ENCODE measurements at regions not wholly inside any gene's neighbourhood (a gene's known extent, or its start where the extent isn't known, plus 50 kb on each side); places are given as distances from the start of the nearest gene placed in this dataset.
"Not testable (repeated sequence)": the region's sequence is repeated elsewhere in the genome, so short reads cannot be mapped to it uniquely, and the experiment has no call there.

DNA sequence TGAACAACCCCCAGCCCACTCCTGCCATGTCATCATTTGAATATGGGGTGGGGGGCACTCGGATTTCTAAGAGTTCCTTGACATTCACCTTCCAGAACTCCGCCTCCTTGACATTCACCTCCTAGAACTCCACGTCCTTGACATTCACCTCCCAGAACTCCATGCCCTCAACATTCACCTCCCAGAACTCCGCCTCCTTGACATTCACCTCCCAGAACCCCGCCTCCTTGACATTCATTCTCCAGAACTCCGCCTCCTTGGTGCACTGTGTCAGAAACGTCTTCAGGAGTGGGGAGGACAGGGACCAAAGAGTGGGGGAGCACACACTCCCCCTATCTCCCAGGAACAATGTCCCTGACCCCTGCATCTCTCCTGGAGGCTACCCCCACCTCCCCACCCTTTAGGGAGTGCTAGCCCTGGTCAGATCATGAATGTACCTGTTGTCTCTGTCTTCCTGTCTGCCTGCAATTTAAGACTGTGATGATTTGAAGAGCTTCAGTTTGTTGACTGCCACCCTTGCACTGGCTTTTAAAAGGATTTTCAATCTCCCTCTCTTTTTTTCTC lies 110.1 kb downstream of the NPTX2 start:
- no peak for DNase-seq (ENCODE audit: low read depth in 2 of 2)

GRCh38 chr7:98728555-98728954 lies 111.5 kb downstream of the NPTX2 start:
- DNase-seq (ENCODE audit: low read depth in 2 of 2): no peak

DNA sequence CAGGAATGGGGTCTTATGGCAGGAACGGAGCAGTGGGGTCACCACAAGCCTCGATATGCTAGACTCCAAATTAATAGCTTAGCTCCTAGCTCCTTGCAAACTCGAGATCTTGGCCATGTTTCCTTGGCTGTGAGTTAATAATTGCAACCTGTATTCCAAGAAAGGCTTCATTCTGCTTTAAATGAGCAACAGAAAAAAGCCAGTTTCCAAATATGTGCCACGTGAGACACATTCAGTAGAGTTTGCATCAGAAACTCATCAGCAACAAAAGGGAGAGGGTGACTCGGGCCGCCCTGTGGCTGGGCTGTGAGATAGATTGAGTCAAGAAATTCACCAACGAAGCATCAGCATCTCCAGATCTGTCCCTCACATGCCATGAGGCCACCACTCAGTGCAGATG lies 112.0 kb downstream of the NPTX2 start:
- DNase-seq (ENCODE audit: low read depth in 2 of 2): no peak

- no peak for DNase-seq (ENCODE audit: low read depth in 2 of 2)
Measured at GRCh38 chr7:98730326-98730725, 113.2 kb downstream of the NPTX2 start.

GRCh38 chr7:98731651-98732050 lies 114.6 kb downstream of the NPTX2 start:
- no peak for DNase-seq (ENCODE audit: low read depth in 2 of 2)

DNA sequence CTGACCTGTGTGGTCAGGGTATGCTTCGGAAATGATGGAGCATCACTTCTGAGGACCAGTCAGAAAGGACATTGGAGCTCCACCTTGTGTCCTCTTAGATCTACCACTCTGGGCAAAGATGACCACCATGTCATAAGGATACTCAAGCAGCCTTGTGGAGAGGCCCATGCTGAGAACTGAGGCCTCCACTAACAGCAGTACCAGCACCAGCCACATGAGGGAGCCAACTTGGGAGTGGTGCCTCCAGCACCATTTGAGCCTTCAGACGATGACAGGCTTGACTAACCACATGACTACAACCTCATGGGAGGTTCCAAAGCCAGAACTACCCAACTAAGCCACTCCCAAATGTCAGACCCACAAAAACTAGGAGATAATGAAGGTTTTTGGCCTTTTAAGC lies 116.0 kb downstream of the NPTX2 start:
- DNase-seq (ENCODE audit: low read depth in 2 of 2): no peak

GRCh38 chr7:98735801-98736200 lies 118.7 kb downstream of the NPTX2 start:
- no peak for DNase-seq (ENCODE audit: low read depth in 2 of 2)

DNA sequence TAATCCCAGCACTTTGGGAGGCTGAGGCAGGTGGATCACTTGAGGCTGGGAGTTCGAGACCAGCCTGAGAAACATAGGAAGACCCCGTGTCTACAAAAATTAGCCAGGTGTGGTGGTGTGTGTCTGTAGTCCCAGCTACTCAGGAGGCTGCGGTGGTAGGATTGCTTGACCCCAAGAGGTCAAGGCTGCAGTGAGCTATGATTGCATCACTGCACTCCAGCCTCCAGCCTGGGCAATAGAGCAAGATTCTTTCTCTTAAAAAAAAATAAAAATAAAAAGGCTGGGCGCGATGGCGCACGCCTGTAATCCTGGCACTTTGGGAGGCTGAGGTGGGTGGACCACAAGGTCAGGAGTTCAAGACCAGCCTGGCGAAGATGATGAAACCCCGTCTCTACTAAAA lies 119.4 kb downstream of the NPTX2 start:
- DNase-seq (ENCODE audit: low read depth in 2 of 2): not testable (repeated sequence)

DNA sequence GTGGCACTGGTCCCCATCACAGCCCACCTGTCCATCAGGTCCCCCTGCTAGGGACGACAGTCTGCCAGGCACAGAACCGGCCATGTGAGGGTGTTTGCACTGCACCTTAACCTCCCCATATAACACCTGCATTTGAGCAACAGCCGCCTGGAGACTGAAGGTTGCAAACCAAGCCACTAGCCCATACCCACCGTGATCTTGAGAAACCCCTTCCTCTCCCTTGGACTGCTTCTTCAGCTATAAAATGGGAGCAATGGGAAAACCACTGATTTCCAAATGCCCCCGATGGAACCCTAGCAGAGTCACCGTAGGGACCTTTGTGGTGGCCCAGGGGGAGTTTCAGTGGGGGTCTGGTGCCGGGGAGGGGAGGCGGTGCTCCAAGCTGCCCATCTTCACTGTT lies 120.1 kb downstream of the NPTX2 start:
- DNase-seq (ENCODE audit: low read depth in 2 of 2): no peak

GRCh38 chr7:98740643-98741042 lies 123.6 kb downstream of the NPTX2 start:
- no peak for DNase-seq (ENCODE audit: low read depth in 2 of 2)

GRCh38 chr7:98745722-98746318 lies 124.0 kb downstream of the TMEM130 start:
- DNase-seq (ENCODE audit: low read depth in 2 of 2): peak; percentile 29 to 34

DNA sequence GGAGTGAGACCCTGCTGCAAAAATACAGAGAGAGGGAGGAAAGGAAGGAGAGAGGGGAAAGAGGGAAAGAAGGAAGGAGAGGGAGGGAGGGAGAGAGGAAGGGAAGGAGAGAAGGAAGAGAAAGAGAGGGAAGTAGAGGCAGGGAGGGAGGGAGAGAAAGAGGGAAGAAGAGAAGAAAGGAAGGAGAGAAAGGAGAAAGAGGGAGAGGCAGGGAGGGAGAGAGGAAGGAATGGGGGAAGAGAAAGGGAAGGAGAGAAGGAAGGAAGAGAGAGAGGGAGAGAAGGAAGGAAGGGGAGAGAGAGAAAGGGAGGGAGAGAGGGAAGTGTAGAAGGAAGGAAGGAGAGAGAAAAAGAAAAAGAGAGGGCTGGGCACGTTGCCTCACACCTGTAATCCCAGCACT lies 121.7 kb downstream of the TMEM130 start:
- DNase-seq (ENCODE audit: low read depth in 2 of 2): no peak

DNA sequence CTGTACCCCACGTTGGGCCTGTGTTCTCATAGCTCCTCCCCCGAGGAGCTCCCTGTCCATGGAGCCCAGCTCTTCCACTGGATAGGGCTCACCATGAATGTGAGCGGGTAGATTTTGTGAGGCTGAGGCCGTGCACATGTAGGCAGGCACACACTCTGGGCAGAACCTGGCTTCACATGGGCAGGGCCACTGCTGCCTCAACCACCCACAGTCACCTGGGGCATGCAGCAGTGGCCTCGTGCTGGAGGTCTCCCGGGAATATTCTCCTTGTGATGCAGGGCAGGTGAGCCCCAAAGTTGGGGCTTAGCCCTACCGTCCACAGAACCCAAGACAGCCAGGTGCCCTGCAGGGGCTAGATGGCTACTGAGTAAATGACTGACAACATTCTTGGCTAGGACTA lies 116.6 kb downstream of the TMEM130 start:
- DNase-seq (ENCODE audit: low read depth in 2 of 2): no peak

- no peak for DNase-seq (ENCODE audit: low read depth in 2 of 2)
Measured at GRCh38 chr7:98753989-98754479, 115.8 kb downstream of the TMEM130 start.

DNA sequence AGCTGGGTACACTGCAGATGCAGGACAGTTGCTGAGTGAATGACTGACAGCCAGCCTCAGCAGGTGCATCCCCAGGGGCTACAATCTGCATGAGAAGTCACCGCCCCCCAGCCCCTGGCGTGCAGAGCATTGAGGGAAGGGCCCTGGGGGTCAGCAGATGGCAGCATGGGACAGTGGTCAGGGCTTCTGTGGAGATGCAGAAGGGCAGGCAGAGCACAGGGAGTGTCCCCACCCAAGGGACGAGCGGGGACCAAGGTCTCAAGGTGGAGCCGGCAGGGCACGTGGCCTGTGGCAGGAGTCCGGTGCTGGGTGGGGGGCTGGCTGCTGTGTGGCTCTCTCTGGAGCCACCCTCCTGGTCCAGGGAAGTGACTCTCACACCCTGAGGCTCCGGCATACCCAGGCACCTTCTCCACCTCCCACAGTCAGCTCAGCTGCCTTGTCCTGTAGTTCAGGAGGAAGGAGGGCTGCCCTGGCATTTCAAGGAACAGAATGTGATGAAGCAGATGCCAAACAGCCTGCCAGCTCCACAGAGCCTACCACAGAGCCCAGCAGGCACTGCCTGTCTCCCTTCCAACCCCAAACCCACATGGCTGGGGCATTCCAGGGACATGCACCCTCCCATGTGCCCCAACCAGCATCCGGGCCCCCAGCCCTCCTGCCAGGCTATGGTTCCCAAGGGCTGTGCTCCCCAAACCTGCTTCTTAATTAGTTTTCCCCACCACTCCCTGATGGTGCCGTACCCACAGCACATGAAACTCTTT lies 114.5 kb downstream of the TMEM130 start:
- DNase-seq (ENCODE audit: low read depth in 2 of 2): no peak

GRCh38 chr7:98758157-98758556 lies 111.7 kb downstream of the TMEM130 start:
- DNase-seq (ENCODE audit: low read depth in 2 of 2): no peak

DNA sequence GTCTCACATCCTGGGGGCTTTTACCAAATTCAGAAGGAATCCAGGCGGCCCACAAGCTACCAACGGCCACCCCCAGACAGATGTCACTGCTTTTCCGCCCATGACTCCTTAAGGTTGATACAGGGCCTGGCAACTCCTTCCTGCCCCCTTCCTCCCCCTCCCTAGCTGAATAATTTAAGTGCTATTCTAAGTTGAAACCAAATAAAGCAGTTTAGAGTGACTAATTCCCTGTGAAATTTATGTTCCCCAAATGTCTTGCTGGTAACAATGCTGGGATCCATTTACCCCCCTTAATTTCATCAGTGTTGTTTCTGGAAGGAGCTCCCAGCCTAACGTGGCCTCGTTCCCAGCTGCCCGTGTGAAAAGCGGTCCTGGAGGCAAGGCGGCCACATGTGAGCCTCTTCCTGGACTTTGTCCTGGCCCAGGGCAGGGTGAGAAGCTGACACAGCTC lies 109.6 kb downstream of the TMEM130 start:
- no peak for DNase-seq (ENCODE audit: low read depth in 2 of 2)

GRCh38 chr7:98761225-98761624 lies 108.6 kb downstream of the TMEM130 start:
- DNase-seq (ENCODE audit: low read depth in 2 of 2): no peak

DNA sequence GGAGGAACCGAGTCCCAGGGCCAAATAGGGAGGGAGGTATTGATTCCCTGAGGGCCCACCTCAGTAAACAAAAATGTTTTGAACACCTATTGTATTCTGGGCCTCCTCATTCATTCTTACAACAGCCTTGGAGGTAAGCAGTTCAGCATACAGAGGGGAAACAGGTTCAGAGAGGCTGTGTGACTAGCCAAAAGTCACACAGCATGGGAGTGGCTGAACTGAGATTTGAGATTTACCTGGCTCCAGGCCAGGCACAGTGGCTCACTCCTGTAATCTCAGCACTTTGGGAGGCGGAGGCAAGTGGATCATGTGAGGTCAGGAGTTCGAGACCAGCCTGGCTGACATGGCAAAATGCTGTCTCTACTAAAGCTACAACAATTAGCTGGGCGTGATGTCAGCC lies 107.2 kb downstream of the TMEM130 start:
- DNase-seq (ENCODE audit: low read depth in 2 of 2): no peak

DNA sequence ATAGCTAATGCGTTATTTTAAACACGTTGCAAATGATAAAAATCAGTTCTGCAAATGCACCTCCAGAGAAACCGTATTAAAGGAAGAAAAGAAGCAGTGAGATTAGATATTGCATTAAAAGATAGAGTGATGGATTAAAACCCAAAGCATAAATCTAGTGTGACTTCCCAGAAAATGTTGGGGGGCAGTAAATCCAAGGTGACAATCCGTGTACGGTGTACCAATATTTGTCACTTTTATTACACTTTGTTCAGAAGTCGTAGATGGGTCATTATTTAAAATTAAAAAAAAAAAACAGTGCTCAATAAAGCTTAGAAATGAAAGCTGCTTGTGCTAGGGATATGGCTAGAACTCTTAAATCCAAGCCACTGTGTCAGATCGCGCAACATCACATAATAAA lies 106.4 kb downstream of the TMEM130 start:
- DNase-seq (ENCODE audit: low read depth in 2 of 2): no peak

- no peak for DNase-seq (ENCODE audit: low read depth in 2 of 2)
Measured at GRCh38 chr7:98764946-98765345, 104.9 kb downstream of the TMEM130 start.

DNA sequence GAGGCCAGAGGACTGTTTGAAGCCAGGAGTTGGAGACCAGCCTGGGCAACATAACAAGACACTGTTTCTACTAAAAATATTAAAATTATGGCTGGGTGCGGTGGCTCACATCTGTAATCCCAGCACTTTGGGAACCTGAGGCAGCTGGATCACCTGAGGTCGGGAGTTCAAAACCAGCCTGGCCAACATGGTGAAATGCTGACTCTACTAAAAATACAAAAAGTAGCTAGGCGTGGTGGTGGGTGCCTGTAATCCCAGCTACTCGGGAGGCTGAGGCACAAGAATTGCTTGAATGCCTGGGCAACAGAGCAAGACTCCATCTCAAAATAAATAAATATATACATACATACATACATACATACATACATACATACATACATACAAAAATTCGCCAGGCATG lies 99.7 kb downstream of the TMEM130 start:
- not testable (repeated sequence) for DNase-seq (ENCODE audit: low read depth in 2 of 2)

- DNase-seq (ENCODE audit: low read depth in 2 of 2): no peak
Measured at GRCh38 chr7:98771519-98771918, 98.3 kb downstream of the TMEM130 start.

All from stimulated activated CD8-positive, alpha-beta memory T cell treated with anti-CD3 and anti-CD28 coated beads, Interleukin-7, amount 100 ng/mL, for 4 hours (primary cell).